D721Med (cell line): ENCODE measurements at regions not wholly inside any gene's neighbourhood (a gene's known extent, or its start where the extent isn't known, plus 50 kb on each side); places are given as distances from the start of the nearest gene placed in this dataset.

Experiments used
- DNase-seq: peaks from one replicate; pipeline ENCODE4 v3.0.0; 2011; ENCODE audit warnings: low spot score; ENCODE audit not compliant: insufficient read length
- FAIRE-seq: peaks from 2 replicates; lab custom pipeline; 2011; peaks lifted over from hg19 to GRCh38; lab: Jason Lieb, UNC
- CTCF ChIP-seq: IDR thresholded peaks from 2 replicates; pipeline ENCODE4 v1.5.1; 2012; ENCODE audit warnings: mild to moderate bottlenecking, control low read depth; ENCODE audit not compliant: insufficient read depth; ENCODE audit errors: missing control alignments

GRCh38 chr13:111657013-111657412 lies 336.6 kb downstream of the TEX29 start:
- no peak for FAIRE-seq
- TF ChIP-seq CTCF, result no peak
- DNase-seq, result no peak

- FAIRE-seq, result no peak
- no peak for TF ChIP-seq CTCF
- no peak for DNase-seq
Observed at GRCh38 chr13:111658145-111659100, 338.0 kb downstream of the TEX29 start.

- no peak for DNase-seq
- TF ChIP-seq CTCF, result no peak
- FAIRE-seq, result no peak
Observed at GRCh38 chr13:111659219-111659775, 338.9 kb downstream of the TEX29 start.

- no peak for FAIRE-seq
- DNase-seq, result no peak
- TF ChIP-seq CTCF, result no peak
Observed at GRCh38 chr13:111659842-111660241, 339.4 kb downstream of the TEX29 start.

- no peak for FAIRE-seq
- DNase-seq, result no peak
- TF ChIP-seq CTCF, result no peak
Observed at GRCh38 chr13:111661052-111661451, 340.6 kb downstream of the TEX29 start.

GRCh38 chr13:111661776-111662175 lies 341.3 kb downstream of the TEX29 start:
- no peak for FAIRE-seq
- no peak for TF ChIP-seq CTCF

GRCh38 chr13:111662451-111662850 lies 342.0 kb downstream of the TEX29 start:
- FAIRE-seq, result no peak
- no peak for TF ChIP-seq CTCF
- DNase-seq, result no peak

More at GRCh38 chr13:111661776-111662175, 341.3 kb downstream of the TEX29 start:
- DNase-seq, result no peak
